Neural progenitor cell (in vitro differentiated cells): ENCODE measurements at regions not wholly inside any gene's neighbourhood (a gene's known extent, or its start where the extent isn't known, plus 50 kb on each side); places are given as distances from the start of the nearest gene placed in this dataset.

Source experiments
- DNase-seq: peaks from one replicate; pipeline ENCODE4 v3.0.0-alpha.2; 2016; ENCODE audit warnings: low spot score
- H2AFZ ChIP-seq: fragments of 200-600 bp; sonication (generic); replicated peaks from 2 replicates; pipeline ENCODE4 v1.6.1; 2016; ENCODE audit warnings: antibody characterized with exemption
- H3F3A ChIP-seq: fragments of 200-600 bp; sonication (generic); 2 replicates; pipeline ENCODE4 v1.6.1; 2016; ENCODE audit warnings: antibody characterized with exemption, low read depth
- H3K27ac ChIP-seq: fragments of 200-600 bp; sonication (generic); 2 replicates; pipeline ENCODE4 v1.5.1; 2016; ENCODE audit warnings: mild to moderate bottlenecking
- H3K27me3 ChIP-seq: fragments of 200-600 bp; sonication (generic); 2 replicates; pipeline ENCODE4 v1.6.1; 2016; ENCODE audit warnings: mild to moderate bottlenecking, moderate library complexity
- H3K36me3 ChIP-seq: fragments of 200-600 bp; sonication (generic); 2 replicates; pipeline ENCODE4 v1.5.1; 2016
- H3K4me1 ChIP-seq: fragments of 200-600 bp; sonication (generic); 2 replicates; pipeline ENCODE4 v1.6.1; 2016; ENCODE audit warnings: mixed run types
- H3K4me2 ChIP-seq: fragments of 200-600 bp; sonication (generic); 2 replicates; pipeline ENCODE4 v1.6.1; 2016
- H3K4me3 ChIP-seq: fragments of 200-600 bp; sonication (generic); 2 replicates; pipeline ENCODE4 v1.5.1; 2016
- H3K79me2 ChIP-seq: fragments of 200-600 bp; sonication (generic); 2 replicates; pipeline ENCODE4 v1.6.1; 2016; ENCODE audit warnings: low read depth
- H3K9ac ChIP-seq: fragments of 200-600 bp; sonication (generic); 2 replicates; pipeline ENCODE4 v1.6.1; 2016
- H3K9me3 ChIP-seq: fragments of 200-600 bp; sonication (generic); 2 replicates; pipeline ENCODE4 v1.5.1; 2016; ENCODE audit warnings: low read depth
- H4K20me1 ChIP-seq: fragments of 200-600 bp; sonication (generic); 2 replicates; pipeline ENCODE4 v1.6.1; 2016; ENCODE audit warnings: low read depth
- H3K27ac Mint-ChIP-seq: 3 replicates; pipeline ENCODE4 v1.8.0; 2021; ENCODE audit warnings: mixed read lengths
- H3K27me3 Mint-ChIP-seq: 2 replicates; pipeline ENCODE4 v1.8.0; 2022; ENCODE audit warnings: low read depth, mild to moderate bottlenecking, inconsistent platforms, moderate library complexity, mixed read lengths; ENCODE audit not compliant: insufficient read depth
- H3K36me3 Mint-ChIP-seq: 3 replicates; pipeline ENCODE4 v1.8.0; 2021; ENCODE audit warnings: mixed read lengths
- H3K4me1 Mint-ChIP-seq: 3 replicates; pipeline ENCODE4 v1.8.0; 2021; ENCODE audit warnings: mixed read lengths
- H3K4me3 Mint-ChIP-seq: 3 replicates; pipeline ENCODE4 v1.8.0; 2021; ENCODE audit warnings: mild to moderate bottlenecking, moderate library complexity, mixed read lengths
- H3K9me3 Mint-ChIP-seq: 3 replicates; pipeline ENCODE4 v1.8.0; 2020; ENCODE audit warnings: mixed read lengths
- EZH2 ChIP-seq: fragments of 200-600 bp; sonication (generic); IDR thresholded peaks from 2 replicates; pipeline ENCODE4 v1.6.1; 2017; ENCODE audit warnings: antibody characterized with exemption, mild to moderate bottlenecking, moderate library complexity
- EZH2phosphoT487 ChIP-seq: fragments of 200-600 bp; sonication (generic); IDR thresholded peaks from 2 replicates; pipeline ENCODE4 v1.6.1; 2017; ENCODE audit warnings: antibody characterized with exemption
- TF ChIP-seq, protein P1 (sequence below): fragments of 200-600 bp; sonication (generic); IDR thresholded peaks from 2 replicates; pipeline ENCODE4 v1.5.1; 2017; ENCODE audit warnings: antibody characterized with exemption, mild to moderate bottlenecking

DNA sequence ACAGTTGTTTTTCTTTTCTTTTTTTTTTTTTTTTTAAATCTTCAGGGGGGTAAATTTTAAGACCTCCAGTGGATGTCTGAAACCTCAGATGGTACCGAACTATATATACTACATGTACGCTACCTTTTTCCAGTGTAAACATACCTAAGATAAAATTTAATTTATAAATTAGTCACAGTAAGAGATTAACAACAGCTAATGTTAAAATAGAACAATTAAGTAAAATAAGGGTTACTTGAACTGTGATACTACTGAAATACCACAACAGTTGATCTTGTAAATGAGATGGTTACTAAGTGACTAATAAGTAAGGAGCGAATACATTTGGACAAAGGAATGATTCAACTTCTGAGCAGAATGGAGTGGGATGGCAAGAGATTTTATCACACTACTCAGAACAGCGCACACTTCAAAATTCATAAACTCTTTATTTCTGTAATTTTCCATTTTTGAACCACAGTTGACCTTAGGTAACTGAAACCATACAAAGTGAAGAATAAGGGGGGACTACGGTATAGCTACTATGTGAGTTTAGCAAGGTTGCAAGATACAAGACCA, 80.5 kb upstream of the PCED1B start:
- H3K4me3 ChIP-seq, result no peak overlapping the region
- no peak overlapping the region for H3K9ac ChIP-seq
- no peaks in the 10 kb centered on the region for H3K36me3 ChIP-seq
- no peak overlapping the region for H3K27ac ChIP-seq
- no peak overlapping the region for H3K4me3 Mint-ChIP-seq
- H3K9me3 Mint-ChIP-seq, result peaks cover 2% of the 10 kb centered on the region
- no peaks in the 10 kb centered on the region for H4K20me1 ChIP-seq
- no peaks in the 10 kb centered on the region for H3K4me1 Mint-ChIP-seq
- H3K79me2 ChIP-seq, result no peaks in the 10 kb centered on the region
- no peaks in the 10 kb centered on the region for H3F3A ChIP-seq
- peaks cover 2% of the 10 kb centered on the region for H3K27me3 Mint-ChIP-seq
- DNase-seq, result no peak
- H2AFZ ChIP-seq, result no peak overlapping the region
- H3K9me3 ChIP-seq, result no peaks in the 10 kb centered on the region
- no peak for TF ChIP-seq EZH2
- TF ChIP-seq EZH2phosphoT487, result no peak
- TF ChIP-seq, protein P1, sequence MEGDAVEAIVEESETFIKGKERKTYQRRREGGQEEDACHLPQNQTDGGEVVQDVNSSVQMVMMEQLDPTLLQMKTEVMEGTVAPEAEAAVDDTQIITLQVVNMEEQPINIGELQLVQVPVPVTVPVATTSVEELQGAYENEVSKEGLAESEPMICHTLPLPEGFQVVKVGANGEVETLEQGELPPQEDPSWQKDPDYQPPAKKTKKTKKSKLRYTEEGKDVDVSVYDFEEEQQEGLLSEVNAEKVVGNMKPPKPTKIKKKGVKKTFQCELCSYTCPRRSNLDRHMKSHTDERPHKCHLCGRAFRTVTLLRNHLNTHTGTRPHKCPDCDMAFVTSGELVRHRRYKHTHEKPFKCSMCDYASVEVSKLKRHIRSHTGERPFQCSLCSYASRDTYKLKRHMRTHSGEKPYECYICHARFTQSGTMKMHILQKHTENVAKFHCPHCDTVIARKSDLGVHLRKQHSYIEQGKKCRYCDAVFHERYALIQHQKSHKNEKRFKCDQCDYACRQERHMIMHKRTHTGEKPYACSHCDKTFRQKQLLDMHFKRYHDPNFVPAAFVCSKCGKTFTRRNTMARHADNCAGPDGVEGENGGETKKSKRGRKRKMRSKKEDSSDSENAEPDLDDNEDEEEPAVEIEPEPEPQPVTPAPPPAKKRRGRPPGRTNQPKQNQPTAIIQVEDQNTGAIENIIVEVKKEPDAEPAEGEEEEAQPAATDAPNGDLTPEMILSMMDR, result no peak
- no peaks in the 10 kb centered on the region for H3K4me1 ChIP-seq
- H3K27me3 ChIP-seq, result no peaks in the 10 kb centered on the region
- no peaks in the 10 kb centered on the region for H3K36me3 Mint-ChIP-seq
- no peak overlapping the region for H3K27ac Mint-ChIP-seq
- H3K4me2 ChIP-seq, result no peak overlapping the region

DNA sequence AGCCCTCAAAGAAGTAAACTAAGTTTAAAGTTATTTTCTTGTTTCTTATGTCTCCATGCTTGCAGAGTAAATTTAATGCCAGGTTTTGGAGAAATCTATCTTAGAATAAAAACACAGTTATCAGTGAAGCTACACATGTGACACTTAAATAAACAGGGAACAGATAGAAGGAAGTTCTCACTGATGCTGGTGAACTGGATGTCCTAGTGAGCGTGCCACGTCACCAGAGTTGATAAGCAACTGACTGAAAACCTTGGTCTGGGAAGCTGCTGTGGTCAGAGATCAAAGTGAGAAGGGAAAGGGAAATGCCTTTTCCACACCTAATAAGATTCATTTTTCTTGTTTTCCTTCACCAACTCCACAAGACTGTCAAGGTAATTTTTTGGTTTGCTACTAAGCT, 74.8 kb upstream of the PCED1B start:
- no peak for TF ChIP-seq EZH2phosphoT487
- TF ChIP-seq EZH2, result no peak
- TF ChIP-seq, protein P1, result no peak

DNA sequence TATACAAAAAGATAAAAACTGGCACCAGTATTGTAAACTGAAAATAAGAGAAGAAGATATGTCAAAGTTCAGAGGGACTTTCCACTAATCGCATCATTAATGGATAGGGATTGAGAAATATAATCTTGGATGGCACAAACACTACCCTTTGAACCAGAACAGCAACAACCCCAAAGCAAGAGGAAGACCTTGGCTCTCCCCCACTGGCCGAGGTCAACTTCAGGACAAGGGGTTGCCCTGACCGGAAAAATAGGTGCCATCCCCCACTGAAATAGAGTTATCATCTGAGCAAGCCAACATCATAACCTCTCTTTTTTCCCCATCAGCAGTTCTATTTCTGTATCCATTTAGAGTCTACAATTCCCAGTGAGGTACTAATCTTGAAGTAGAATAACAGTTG, 72.4 kb upstream of the PCED1B start:
- Mint-ChIP-seq H3K27me3 (peaks cover 2% of the 10 kb centered on the region), H3K4me3 (no peak overlapping the region), H3K27ac (no peak overlapping the region), H3K9me3 (no peaks in the 10 kb centered on the region), H3K36me3 (no peaks in the 10 kb centered on the region), H3K4me1 (no peaks in the 10 kb centered on the region)
- TF ChIP-seq, protein P1, result no peak
- TF ChIP-seq EZH2phosphoT487 (no peak), EZH2 (no peak)
- Histone ChIP-seq H3F3A (no peaks in the 10 kb centered on the region), H3K36me3 (no peaks in the 10 kb centered on the region), H3K4me2 (no peak overlapping the region), H2AFZ (no peak overlapping the region), H3K4me1 (no peaks in the 10 kb centered on the region), H3K79me2 (no peaks in the 10 kb centered on the region), H3K4me3 (no peak overlapping the region), H3K27ac (no peak overlapping the region), H3K27me3 (no peaks in the 10 kb centered on the region), H3K9me3 (no peaks in the 10 kb centered on the region), H3K9ac (no peak overlapping the region), H4K20me1 (no peaks in the 10 kb centered on the region)
- DNase-seq, result no peak

More for the DNA sequence above, 74.8 kb upstream of the PCED1B start:
- Histone ChIP-seq H3K4me3 (no peak overlapping the region), H3F3A (no peaks in the 10 kb centered on the region), H4K20me1 (no peaks in the 10 kb centered on the region), H3K27me3 (no peaks in the 10 kb centered on the region), H3K9me3 (no peaks in the 10 kb centered on the region), H3K79me2 (no peaks in the 10 kb centered on the region), H3K4me2 (no peak overlapping the region), H3K27ac (no peak overlapping the region), H3K36me3 (no peaks in the 10 kb centered on the region), H3K4me1 (no peaks in the 10 kb centered on the region), H3K9ac (no peak overlapping the region), H2AFZ (no peak overlapping the region)
- no peaks in the 10 kb centered on the region for H3K9me3 Mint-ChIP-seq
- H3K27me3 Mint-ChIP-seq, result peaks cover 2% of the 10 kb centered on the region
- H3K36me3 Mint-ChIP-seq, result no peaks in the 10 kb centered on the region
- H3K27ac Mint-ChIP-seq, result no peak overlapping the region
- H3K4me1 Mint-ChIP-seq, result no peaks in the 10 kb centered on the region
- H3K4me3 Mint-ChIP-seq, result no peak overlapping the region
- DNase-seq, result no peak
